Transverse colon (tissue), 4 donors: ENCODE measurements at regions not wholly inside any gene's neighbourhood (a gene's known extent, or its start where the extent isn't known, plus 50 kb on each side); places are given as distances from the start of the nearest gene placed in this dataset.

Source experiments
- DNase-seq: peaks from one replicate; pipeline ENCODE4 v3.0.0-alpha.2; 2019
- H3K27ac ChIP-seq, 4 donors: fragments of 200-600 bp; sonication (generic); 2 replicates each; pipeline ENCODE4 v1.5.1; 2016 to 2018; ENCODE audit warnings: inconsistent platforms in 4 of 4
- H3K27me3 ChIP-seq: fragments of 200-600 bp; sonication (generic); 2 replicates; pipeline ENCODE4 v1.5.1; 2017; ENCODE audit warnings: inconsistent platforms
- H3K36me3 ChIP-seq, 4 donors: fragments of 200-600 bp; sonication (generic); 2 replicates each; pipeline ENCODE4 v1.5.1; 2017 to 2019; ENCODE audit warnings: inconsistent platforms in 4 of 4
- H3K4me1 ChIP-seq, 4 donors: fragments of 200-600 bp; sonication (generic); 2 replicates each; pipeline ENCODE4 v1.5.1; 2017 to 2020; ENCODE audit warnings: inconsistent platforms in 4 of 4
- H3K4me3 ChIP-seq, 4 donors: fragments of 200-600 bp; sonication (generic); 1 replicate in 1 of 4; 2 replicates in 3 of 4; pipeline versions ENCODE4 v1.5.1 to v1.6.1; 2017 to 2019; ENCODE audit warnings: inconsistent platforms in 4 of 4
- H3K9me3 ChIP-seq, 2 donors: fragments of 200-600 bp; sonication (generic); 2 replicates each; pipeline ENCODE4 v1.5.1; 2017 to 2019; ENCODE audit warnings: inconsistent platforms in 2 of 2
- CTCF ChIP-seq, 5 experiments: fragments of 200-600 bp in 3 of 5; fragments of 450-650 bp in 2 of 5; sonication (generic) in 3 of 5; IDR thresholded peaks; 1 replicate in 2 of 5; 2 replicates in 3 of 5; pipeline ENCODE4 v1.5.1; 2016 to 2017; ENCODE audit warnings: antibody characterized with exemption in 5 of 5, inconsistent platforms in 3 of 5, mild to moderate bottlenecking in 2 of 5, moderate library complexity in 1 of 5
- EP300 ChIP-seq: sonication (generic); formaldehyde crosslinking; IDR thresholded peaks from one replicate; pipeline ENCODE4 v1.6.1; 2017; ENCODE audit warnings: antibody characterized with exemption, low read depth
- POLR2A ChIP-seq: fragments of 450-650 bp; IDR thresholded peaks from one replicate; pipeline ENCODE4 v1.6.1; 2016; ENCODE audit warnings: antibody characterized with exemption, mild to moderate bottlenecking, moderate library complexity
- POLR2AphosphoS5 ChIP-seq, 3 donors: sonication (generic); formaldehyde crosslinking; IDR thresholded peaks; one replicate each; pipeline ENCODE4 v1.6.1; 2016; ENCODE audit warnings: antibody characterized with exemption in 3 of 3
- WGBS, 2 donors: methylation state at CpG; one replicate each; pipeline ENCODE4 v1.1.5; 2018; ENCODE audit warnings: low coverage in 1 of 2; 5-methylcytosine and 5-hydroxymethylcytosine counted together
- in situ Hi-C, 4 donors: fragments of 200-750 bp; cut with MboI; loops; one replicate each; pipeline versions ENCODE4 v1.15.0 to v1.15.1; 2017; ENCODE audit warnings: low sequenced_read_pairs in 3 of 4, low pct_ligation_motif_present in 1 of 4, low pct_unique_long_range_greater_than_20kb in 1 of 4
- intact Hi-C: fragments of 100-400 bp; cut with DNase I; formaldehyde crosslinking; loops from one replicate; pipeline ENCODE4 v1.15.1; 2023; ENCODE audit warnings: low total_unique reads

- no peaks in the 10 kb centered on the region for H3K36me3 ChIP-seq
- TF ChIP-seq EP300, result no peak
- TF ChIP-seq POLR2AphosphoS5 (IDR thresholded peaks at IDR 0.05), result no peak
- no peak for TF ChIP-seq CTCF (IDR thresholded peaks at IDR 0.05)
- TF ChIP-seq POLR2A, result no peak
- H3K27ac ChIP-seq, result no peak overlapping the region
- peaks cover 0 to 7% (median 4%) of the 10 kb centered on the region in 4 donors for H3K4me1 ChIP-seq
- intact Hi-C loops (no loop called here), in situ Hi-C loops (no loop called here)
- no peak for DNase-seq
- no peak overlapping the region for H3K4me3 ChIP-seq
- 90 to 91% methylated on average over 2 to 8 of the region's 8 CpGs for WGBS, 2 donors
- H3K27me3 ChIP-seq, result no peaks in the 10 kb centered on the region
- H3K9me3 ChIP-seq, result no peaks in the 10 kb centered on the region
Observed at GRCh38 chr16:86401126-86401525, 109.2 kb upstream of the FOXF1 start.

GRCh38 chr16:86403085-86403484 lies 107.2 kb upstream of the FOXF1 start:
- WGBS, 2 donors, result 53 to 78% methylated on average over 5 to 7 of the region's 7 CpGs
- in situ Hi-C loops (no loop called here), intact Hi-C loops (no loop called here)
- H3K36me3 ChIP-seq, result no peaks in the 10 kb centered on the region
- no peaks in the 10 kb centered on the region for H3K4me1 ChIP-seq
- no peaks in the 10 kb centered on the region for H3K27me3 ChIP-seq
- no peak for DNase-seq
- no peak overlapping the region for H3K4me3 ChIP-seq
- TF ChIP-seq POLR2A, result no peak
- TF ChIP-seq CTCF (IDR thresholded peaks at IDR 0.05), result no peak
- no peak for TF ChIP-seq EP300
- TF ChIP-seq POLR2AphosphoS5 (IDR thresholded peaks at IDR 0.05), result no peak
- H3K27ac ChIP-seq, result peak overlapping the region in 1 of 4 donors; percentile 16
- H3K9me3 ChIP-seq, result no peaks in the 10 kb centered on the region

GRCh38 chr16:86403541-86404163 lies 106.7 kb upstream of the FOXF1 start:
- no peak for DNase-seq
- in situ Hi-C loops, result no loop called here
- H3K9me3 ChIP-seq, result no peaks in the 10 kb centered on the region
- H3K4me1 ChIP-seq, result no peaks in the 10 kb centered on the region
- no peaks in the 10 kb centered on the region for H3K36me3 ChIP-seq
- peak overlapping the region in 1 of 4 donors; percentile 16 for H3K27ac ChIP-seq
- WGBS, 2 donors, result 62 to 73% methylated on average over 3 to 8 of the region's 8 CpGs
- TF ChIP-seq CTCF (IDR thresholded peaks at IDR 0.05) (no peak), POLR2AphosphoS5 (IDR thresholded peaks at IDR 0.05) (no peak), EP300 (no peak), POLR2A (no peak)
- intact Hi-C loops, result no loop called here
- no peak overlapping the region for H3K4me3 ChIP-seq
- no peaks in the 10 kb centered on the region for H3K27me3 ChIP-seq

GRCh38 chr16:86404678-86405077 lies 105.6 kb upstream of the FOXF1 start:
- H3K9me3 ChIP-seq, result no peaks in the 10 kb centered on the region
- TF ChIP-seq EP300 (no peak), POLR2A (no peak), CTCF (IDR thresholded peaks at IDR 0.05) (no peak), POLR2AphosphoS5 (IDR thresholded peaks at IDR 0.05) (no peak)
- H3K4me1 ChIP-seq, result no peaks in the 10 kb centered on the region
- no peaks in the 10 kb centered on the region for H3K27me3 ChIP-seq
- no peak overlapping the region for H3K27ac ChIP-seq
- no peak overlapping the region for H3K4me3 ChIP-seq
- 72% methylated on average over 12 of the region's 12 CpGs; no CpG with 5 or more reads in 1 of the 2 donors for WGBS, 2 donors
- no peak for DNase-seq
- H3K36me3 ChIP-seq, result no peaks in the 10 kb centered on the region
- intact Hi-C loops, result no loop called here
- in situ Hi-C loops, result no loop called here
